Heart right ventricle (tissue), 16 donors: ENCODE measurements at regions not wholly inside any gene's neighbourhood (a gene's known extent, or its start where the extent isn't known, plus 50 kb on each side); places are given as distances from the start of the nearest gene placed in this dataset.
"Not testable (repeated sequence)": the region's sequence is repeated elsewhere in the genome, so short reads cannot be mapped to it uniquely, and the experiment has no call there.

ENCODE experiments used
- ATAC-seq, 8 donors: fragments of 200-7000 bp; cut with Tn5 transposase; one replicate each; pipeline ENCODE4 v1.9.1; 2020; ENCODE audit warnings: mild to moderate bottlenecking in 8 of 8, moderate library complexity in 8 of 8, moderate number of reproducible peaks in 1 of 8
- DNase-seq, 2 donors: peaks; one replicate each; pipeline ENCODE4 v3.0.0-alpha.2; 2020
- H3K27ac ChIP-seq, 10 donors: fragments of 200-600 bp; sonication (generic) in 2 of 10; one replicate each; pipeline versions ENCODE4 v1.5.0 to v1.8.0; 2020 to 2022; ENCODE audit warnings: mild to moderate bottlenecking in 3 of 10
- H3K27me3 ChIP-seq, 7 donors: fragments of 200-600 bp; one replicate each; pipeline ENCODE4 v1.8.0; 2021 to 2022; ENCODE audit warnings: mild to moderate bottlenecking in 2 of 7
- H3K36me3 ChIP-seq, 9 donors: fragments of 200-600 bp; sonication (generic) in 1 of 9; one replicate each; pipeline versions ENCODE4 v1.5.0 to v1.8.0; 2020 to 2022; ENCODE audit warnings: mild to moderate bottlenecking in 2 of 9
- H3K4me1 ChIP-seq, 9 donors: fragments of 200-600 bp; sonication (generic) in 1 of 9; one replicate each; pipeline versions ENCODE4 v1.5.0 to v1.8.0; 2020 to 2022; ENCODE audit warnings: mild to moderate bottlenecking in 4 of 9
- H3K4me3 ChIP-seq, 10 donors: fragments of 200-600 bp; sonication (generic) in 2 of 10; one replicate each; pipeline versions ENCODE4 v1.5.0 to v1.8.0; 2020 to 2022; ENCODE audit warnings: mild to moderate bottlenecking in 7 of 10, moderate library complexity in 2 of 10
- H3K9me3 ChIP-seq, 11 donors: fragments of 200-600 bp in 10 of 11; sonication (generic) in 2 of 11; one replicate each; pipeline versions ENCODE4 v1.5.0 to v1.8.0; 2013 to 2022; ENCODE audit warnings: mild to moderate bottlenecking in 2 of 11, control low read depth in 1 of 11, moderate library complexity in 1 of 11
- WGBS, 2 donors: extraction: QIAGEN DNeasy Blood & Tissue Kit; methylation state at CpG; one replicate each; pipeline ENCODE4 v1.1.7; 2013; ENCODE audit warnings: inconsistent platforms in 1 of 2; 5-methylcytosine and 5-hydroxymethylcytosine counted together
- intact Hi-C, 10 donors: fragments of 100-400 bp; cut with DNase I; formaldehyde crosslinking; loops; one replicate each; pipeline versions ENCODE4 v1.11.1 to v1.14.2; 2022
- TF ChIP-seq, protein P1 (sequence below), 9 donors: fragments of 200-600 bp; sonication (generic) in 2 of 9; IDR thresholded peaks; one replicate each; pipeline versions ENCODE4 v1.5.0 to v1.8.0; 2021 to 2022; ENCODE audit warnings: antibody characterized with exemption in 9 of 9, mild to moderate bottlenecking in 5 of 9, moderate library complexity in 1 of 9
- donor health status: Arrhythmogenic right ventricular cardiomyopathy.
- donor health status: ischemic (EF 13 %, LVEDD 7.1; RV severe dilation, severe dysfunction).
- donor health status: healthy with polysubstance abuse.
- donor health status: DM: no; HTN: yes; CAD: no.
- donor health status: DM: no; HTN: no; CAD: no.
- donor health status: ischemic (EF 25% LVEDD 6.9; RV normal size, moderate dysfunction).
- donor health status: ischemic (EF 25% LVEDD 5.7; RV mildly dilated, moderate dysfunction).
- donor health status: healthy.
- donor health status: DM: yes; HTN: yes; CAD: no.
- donor health status: Ischemic cardiomyopathy.
- donor health status: ischemic (EF 35%, LVEDD 5.7; RV mildly dilated, moderate dysfunction).
- donor health status: nonischemic (EF 11% LVEDD 7.7; RV severe dilation, severe dysfunction).
- donor health status: DM: yes; HTN: yes; CAD: no.
- donor health status: PGD.
- donor health status: ischemic (EF 29% LVEDD 5.4; RV normal size, mild dysfunction).
- donor health status: nonischemic (EF 23%, LVEDD 6.1; RV moderate dilation, normal function).

DNA sequence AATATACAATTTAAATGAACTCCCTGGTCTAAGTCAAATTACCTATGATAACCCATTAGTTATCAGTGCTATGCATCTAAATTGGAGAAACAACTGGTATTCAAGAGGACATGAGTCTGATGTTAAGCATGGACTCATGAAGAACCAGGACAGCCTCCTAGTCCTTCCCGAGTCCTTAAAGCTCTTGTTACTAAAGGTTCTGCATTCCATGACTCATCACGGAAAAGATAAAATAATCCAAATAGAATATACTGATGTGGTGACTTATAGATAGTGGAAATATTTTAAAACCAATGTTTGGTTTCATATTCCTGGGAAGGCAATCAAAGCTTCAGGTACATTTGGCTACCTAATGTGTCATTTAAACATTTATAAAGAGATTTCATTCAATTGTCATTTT lies 117.2 kb upstream of the PMCH start:
- TF ChIP-seq, protein P1, sequence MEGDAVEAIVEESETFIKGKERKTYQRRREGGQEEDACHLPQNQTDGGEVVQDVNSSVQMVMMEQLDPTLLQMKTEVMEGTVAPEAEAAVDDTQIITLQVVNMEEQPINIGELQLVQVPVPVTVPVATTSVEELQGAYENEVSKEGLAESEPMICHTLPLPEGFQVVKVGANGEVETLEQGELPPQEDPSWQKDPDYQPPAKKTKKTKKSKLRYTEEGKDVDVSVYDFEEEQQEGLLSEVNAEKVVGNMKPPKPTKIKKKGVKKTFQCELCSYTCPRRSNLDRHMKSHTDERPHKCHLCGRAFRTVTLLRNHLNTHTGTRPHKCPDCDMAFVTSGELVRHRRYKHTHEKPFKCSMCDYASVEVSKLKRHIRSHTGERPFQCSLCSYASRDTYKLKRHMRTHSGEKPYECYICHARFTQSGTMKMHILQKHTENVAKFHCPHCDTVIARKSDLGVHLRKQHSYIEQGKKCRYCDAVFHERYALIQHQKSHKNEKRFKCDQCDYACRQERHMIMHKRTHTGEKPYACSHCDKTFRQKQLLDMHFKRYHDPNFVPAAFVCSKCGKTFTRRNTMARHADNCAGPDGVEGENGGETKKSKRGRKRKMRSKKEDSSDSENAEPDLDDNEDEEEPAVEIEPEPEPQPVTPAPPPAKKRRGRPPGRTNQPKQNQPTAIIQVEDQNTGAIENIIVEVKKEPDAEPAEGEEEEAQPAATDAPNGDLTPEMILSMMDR (IDR thresholded peaks at IDR 0.05), result no peak
- Histone ChIP-seq H3K4me3 (no peak overlapping the region), H3K9me3 (no peaks in the 10 kb centered on the region), H3K27me3 (no peaks in the 10 kb centered on the region), H3K27ac (no peak overlapping the region), H3K36me3 (no peaks in the 10 kb centered on the region), H3K4me1 (no peaks in the 10 kb centered on the region)
- intact Hi-C loops, result no loop called here
- ATAC-seq (no peak), DNase-seq (no peak)
- 76 to 80% methylated on average over 2 of the region's 2 CpGs for WGBS, 2 donors

DNA sequence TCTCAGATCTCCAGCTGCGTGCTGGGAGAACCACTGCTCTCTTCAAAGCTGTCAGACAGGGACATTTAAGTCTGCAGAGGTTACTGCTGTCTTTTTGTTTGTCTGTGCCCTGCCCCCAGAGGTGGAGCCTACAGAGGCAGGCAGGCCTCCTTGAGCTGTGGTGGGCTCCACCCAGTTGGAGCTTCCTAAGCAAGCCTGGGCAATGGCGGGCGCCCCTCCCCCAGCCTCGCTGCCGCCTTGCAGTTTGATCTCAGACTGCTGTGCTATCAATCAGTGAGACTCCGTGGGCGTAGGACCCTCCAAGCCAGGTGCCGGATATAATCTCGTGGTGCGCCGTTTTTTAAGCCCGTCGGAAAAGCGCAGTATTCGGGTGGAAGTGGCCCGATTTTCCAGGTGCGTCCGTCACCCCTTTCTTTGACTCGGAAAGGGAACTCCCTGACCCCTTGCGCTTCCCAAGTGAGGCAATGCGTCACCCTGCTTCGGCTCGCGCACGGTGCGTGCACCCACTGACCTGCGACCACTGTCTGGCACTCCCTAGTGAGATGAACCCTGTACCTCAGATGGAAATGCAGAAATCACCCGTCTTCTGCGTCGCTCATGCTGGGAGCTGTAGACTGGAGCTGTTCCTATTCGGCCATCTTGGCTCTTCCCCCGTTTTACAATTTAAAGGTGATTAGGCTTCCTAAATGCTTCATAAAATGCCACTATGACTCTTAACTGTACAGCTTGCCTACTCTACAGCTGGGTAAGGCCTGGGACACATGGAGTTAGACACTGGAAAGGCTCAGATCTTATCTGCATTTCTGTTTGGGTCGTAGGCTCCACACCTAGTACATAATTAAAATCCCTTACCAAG lies 115.7 kb upstream of the PMCH start:
- H3K9me3 ChIP-seq, H3K4me3 ChIP-seq, H3K27me3 ChIP-seq, ATAC-seq, H3K36me3 ChIP-seq, H3K27ac ChIP-seq, DNase-seq, intact Hi-C loops, H3K4me1 ChIP-seq: not testable (repeated sequence)
- 89 to 93% methylated on average over 31 to 32 of the region's 33 CpGs for WGBS, 2 donors

DNA sequence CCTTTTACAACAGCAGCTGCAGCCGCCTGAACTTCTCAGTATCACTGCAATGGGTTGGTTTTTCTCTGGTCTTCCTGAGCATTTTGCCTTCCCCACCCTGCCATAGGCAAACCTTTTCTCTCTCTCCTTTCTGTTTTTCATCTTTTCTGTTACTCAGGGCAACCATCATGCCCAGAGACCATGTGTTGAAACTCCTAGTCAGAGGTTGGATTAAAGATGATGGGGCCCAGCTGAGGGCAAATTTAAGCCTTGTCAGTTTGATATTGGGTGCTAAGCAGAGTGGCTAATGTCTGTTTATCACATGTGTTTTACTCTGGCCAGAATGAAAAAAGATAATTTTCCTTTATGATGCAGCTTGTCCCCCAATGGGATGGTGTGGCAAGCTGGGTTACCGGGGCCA lies 107.9 kb upstream of the PMCH start:
- no peak for DNase-seq
- TF ChIP-seq, protein P1 (IDR thresholded peaks at IDR 0.05), result no peak

DNA sequence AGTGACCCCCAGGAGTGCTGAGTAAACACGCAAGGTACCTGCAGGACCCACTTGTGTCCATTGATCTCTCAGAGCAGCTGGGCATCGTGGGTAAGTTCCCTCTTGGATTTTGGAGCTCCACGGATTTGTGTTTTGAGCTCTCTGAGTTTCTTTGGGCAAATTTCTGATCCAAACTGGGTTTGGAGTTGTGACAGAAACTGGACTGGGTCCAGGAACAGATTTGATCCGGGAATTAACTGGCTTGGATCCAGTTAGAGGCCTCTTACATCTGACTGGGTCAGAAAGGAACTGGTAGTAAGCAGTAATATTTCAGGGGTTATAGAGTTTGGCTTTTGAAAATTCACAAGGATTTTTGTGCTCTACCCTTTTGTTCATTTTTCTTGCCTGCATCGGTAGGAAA lies 107.0 kb upstream of the PMCH start:
- DNase-seq, intact Hi-C loops, H3K4me3 ChIP-seq, H3K27me3 ChIP-seq, H3K36me3 ChIP-seq, ATAC-seq, H3K4me1 ChIP-seq, H3K27ac ChIP-seq: not testable (repeated sequence)
- peaks cover 0 to 39% (median 9%) of the 10 kb centered on the region in 11 donors for H3K9me3 ChIP-seq
- WGBS, 2 donors, result 69 to 78% methylated on average over 5 of the region's 5 CpGs

More for the DNA sequence above, 107.9 kb upstream of the PMCH start:
- Histone ChIP-seq H3K4me3 (no peak overlapping the region), H3K27ac (no peak overlapping the region), H3K36me3 (no peaks in the 10 kb centered on the region), H3K9me3 (peaks cover 0 to 32% (median 9%) of the 10 kb centered on the region in 11 donors), H3K27me3 (no peaks in the 10 kb centered on the region), H3K4me1 (peaks cover 0 to 5% (median 0%) of the 10 kb centered on the region in 9 donors)
- ATAC-seq, result no peak
- WGBS, 2 donors, result 77 to 88% methylated on average over 2 of the region's 2 CpGs
- intact Hi-C loops, result no loop called here

DNA sequence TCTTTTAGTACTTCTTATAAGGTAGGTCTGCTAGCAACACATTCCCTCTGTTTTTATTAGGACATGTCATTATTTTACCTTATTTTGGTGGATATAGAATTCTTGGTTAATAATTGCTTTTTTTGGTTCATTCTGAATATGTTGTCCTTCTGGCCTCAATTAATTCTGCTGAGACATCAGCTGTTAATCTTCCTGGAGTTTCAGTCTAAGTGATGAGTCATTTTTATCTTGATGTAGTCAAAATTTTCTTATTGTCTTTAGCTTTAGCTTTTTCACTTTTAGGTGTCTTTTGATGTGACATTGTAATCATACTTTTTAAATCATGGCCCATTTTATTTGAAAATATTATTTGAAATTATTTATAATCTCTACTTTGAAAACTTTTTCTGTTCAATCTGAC lies 104.9 kb upstream of the PMCH start:
- H3K27me3 ChIP-seq, result no peaks in the 10 kb centered on the region
- ATAC-seq, result no peak

More for the DNA sequence above, 104.9 kb upstream of the PMCH start:
- Histone ChIP-seq H3K4me1 (peaks cover 0 to 5% (median 0%) of the 10 kb centered on the region in 9 donors), H3K9me3 (peaks cover 0 to 39% (median 9%) of the 10 kb centered on the region in 11 donors), H3K36me3 (no peaks in the 10 kb centered on the region), H3K4me3 (no peak overlapping the region), H3K27ac (no peak overlapping the region)
- intact Hi-C loops, result no loop called here
- TF ChIP-seq, protein P1 (IDR thresholded peaks at IDR 0.05), result no peak
- DNase-seq, result no peak
